H1 (cell line): ENCODE measurements at regions not wholly inside any gene's neighbourhood (a gene's known extent, or its start where the extent isn't known, plus 50 kb on each side); places are given as distances from the start of the nearest gene placed in this dataset.

Experiments
- CTCF ChIA-PET: fragments of 300-600 bp; sonication (Branson Sonifier 250); formaldehyde crosslinking; loops from one replicate; lab custom pipeline; 2021; ENCODE audit not compliant: partially characterized antibody; lab: Charles Lee
- POLR2A ChIA-PET: fragments of 300-600 bp; sonication (Branson Sonifier 250); formaldehyde crosslinking; loops from one replicate; lab custom pipeline; 2021; ENCODE audit warnings: inconsistent platforms; ENCODE audit not compliant: partially characterized antibody; lab: Charles Lee
- DNase-seq, 2 experiments: peaks; one replicate each; pipeline versions ENCODE4 v3.0.0 to v3.0.0-alpha.2; 2010 to 2022; ENCODE audit warnings: low spot score in 2 of 2, low read depth in 1 of 2, mixed read lengths in 1 of 2
- FAIRE-seq: peaks from 2 replicates; lab custom pipeline; 2011; peaks lifted over from hg19 to GRCh38; lab: Jason Lieb, UNC
- H2AFZ ChIP-seq: 2 replicates; pipeline ENCODE4 v1.8.1; 2012; ENCODE audit warnings: low read length, inconsistent platforms
- H2AK5ac ChIP-seq: 2 replicates; pipeline ENCODE4 v1.6.1; 2013; ENCODE audit warnings: low read depth, low read length
- H2BK120ac ChIP-seq: replicated peaks from 2 replicates; pipeline ENCODE3; 2013; ENCODE audit warnings: low read depth, low read length, inconsistent platforms
- H2BK12ac ChIP-seq: 2 replicates; pipeline ENCODE4 v1.6.1; 2013; ENCODE audit warnings: low read depth, low read length
- H2BK15ac ChIP-seq: 2 replicates; pipeline ENCODE4 v1.6.1; 2013; ENCODE audit warnings: low read length
- H2BK20ac ChIP-seq: 2 replicates; pipeline ENCODE4 v1.6.1; 2013; ENCODE audit warnings: low read length
- H2BK5ac ChIP-seq: 2 replicates; pipeline ENCODE4 v1.6.1; 2013; ENCODE audit warnings: low read depth, low read length
- H3K14ac ChIP-seq: 2 replicates; pipeline ENCODE4 v1.6.1; 2013; ENCODE audit warnings: inconsistent platforms; ENCODE audit not compliant: insufficient read length
- H3K18ac ChIP-seq: 2 replicates; pipeline ENCODE4 v1.6.1; 2013; ENCODE audit warnings: low read length; ENCODE audit errors: extremely low read depth
- H3K23ac ChIP-seq: 2 replicates; pipeline ENCODE4 v1.6.1; 2013; ENCODE audit warnings: inconsistent platforms; ENCODE audit not compliant: insufficient read length
- H3K23me2 ChIP-seq: 2 replicates; pipeline ENCODE4 v1.6.1; 2013; ENCODE audit warnings: low read depth, low read length
- H3K27ac ChIP-seq: 2 replicates; pipeline ENCODE4 v1.6.1; 2011; ENCODE audit warnings: low read depth, low read length, inconsistent platforms
- H3K27me3 ChIP-seq, 4 experiments: replicated peaks in 1 of 4; 1 replicate in 1 of 4; 2 replicates in 3 of 4; pipeline versions ENCODE4 v1.6.1 to v1.8.1; 2011 to 2013; ENCODE audit warnings: low read length in 3 of 4, mild to moderate bottlenecking in 3 of 4, inconsistent platforms in 2 of 4, mixed read lengths in 2 of 4, moderate library complexity in 1 of 4; ENCODE audit not compliant: control insufficient read depth in 3 of 4, insufficient read depth in 3 of 4; ENCODE audit errors: extremely low read depth in 1 of 4
- H3K36me3 ChIP-seq, 4 experiments: 2 replicates each; pipeline versions ENCODE4 v1.6.1 to v1.8.1; 2011 to 2013; ENCODE audit warnings: mild to moderate bottlenecking in 4 of 4, low read length in 3 of 4, moderate library complexity in 2 of 4, control low read depth in 1 of 4, inconsistent platforms in 1 of 4; ENCODE audit not compliant: insufficient read depth in 4 of 4, control insufficient read depth in 2 of 4
- H3K4ac ChIP-seq: replicated peaks from 2 replicates; pipeline ENCODE3; 2013; ENCODE audit warnings: low read length, low read depth, mixed read lengths, inconsistent platforms; ENCODE audit not compliant: insufficient read length
- H3K4me1 ChIP-seq, 4 experiments: replicated peaks in 1 of 4; 1 replicate in 1 of 4; 2 replicates in 3 of 4; pipeline versions ENCODE4 v1.6.1 to v1.8.1; 2011 to 2013; ENCODE audit warnings: low read length in 3 of 4, inconsistent platforms in 2 of 4, mixed read lengths in 1 of 4; ENCODE audit not compliant: insufficient read depth in 4 of 4, control insufficient read depth in 3 of 4
- H3K4me2 ChIP-seq, 2 experiments: 2 replicates each; pipeline versions ENCODE4 v1.6.1 to v1.8.1; 2011 to 2013; ENCODE audit warnings: low read depth in 2 of 2, low read length in 2 of 2, control low read depth in 1 of 2, inconsistent platforms in 1 of 2, mild to moderate bottlenecking in 1 of 2; ENCODE audit not compliant: insufficient read depth in 1 of 2
- H3K4me3 ChIP-seq, 4 experiments: fragments of 200-600, 300-600 bp in 1 of 4; sonication (generic), shearing (Covaris generic), sonication (Bioruptor Twin) in 1 of 4; 2 replicates each; pipeline versions ENCODE4 v1.5.1 to v1.8.1; 2011 to 2016; ENCODE audit warnings: low read length in 4 of 4, low read depth in 3 of 4, control low read depth in 2 of 4, inconsistent platforms in 2 of 4, mild to moderate bottlenecking in 2 of 4, mixed read lengths in 1 of 4, moderate library complexity in 1 of 4; ENCODE audit not compliant: insufficient read depth in 2 of 4; ENCODE audit errors: extremely low read depth in 1 of 4
- H3K56ac ChIP-seq: replicated peaks from 2 replicates; pipeline ENCODE3; 2013; ENCODE audit warnings: low read depth, mild to moderate bottlenecking, mixed read lengths, low read length, inconsistent platforms; ENCODE audit not compliant: insufficient read length
- H3K79me1 ChIP-seq: 2 replicates; pipeline ENCODE4 v1.6.1; 2013; ENCODE audit warnings: low read depth, low read length, control low read depth
- H3K79me2 ChIP-seq, 2 experiments: 2 replicates each; pipeline versions ENCODE4 v1.6.1 to v1.8.1; 2012 to 2013; ENCODE audit warnings: low read length in 2 of 2, mild to moderate bottlenecking in 2 of 2, inconsistent platforms in 1 of 2; ENCODE audit not compliant: insufficient read depth in 2 of 2, control insufficient read depth in 1 of 2
- H3K9ac ChIP-seq, 4 experiments: replicated peaks in 1 of 4; 1 replicate in 1 of 4; 2 replicates in 3 of 4; pipeline versions ENCODE4 v1.6.1 to v1.8.1; 2011 to 2013; ENCODE audit warnings: low read depth in 3 of 4, low read length in 3 of 4, control low read depth in 2 of 4, mild to moderate bottlenecking in 2 of 4, moderate library complexity in 2 of 4, inconsistent platforms in 1 of 4; ENCODE audit errors: extremely low read depth in 1 of 4
- H3K9me3 ChIP-seq, 2 experiments: 2 replicates each; pipeline versions ENCODE4 v1.6.1 to v1.8.1; 2012 to 2013; ENCODE audit warnings: mild to moderate bottlenecking in 2 of 2, moderate library complexity in 2 of 2, control low read depth in 1 of 2, inconsistent platforms in 1 of 2, low read depth in 1 of 2, low read length in 1 of 2, mixed read lengths in 1 of 2; ENCODE audit not compliant: insufficient read depth in 2 of 2
- H4K20me1 ChIP-seq, 2 experiments: replicated peaks in 1 of 2; 2 replicates each; pipeline versions ENCODE3 to v1.8.1; 2011 to 2013; ENCODE audit warnings: inconsistent platforms in 2 of 2, low read length in 2 of 2, mild to moderate bottlenecking in 1 of 2; ENCODE audit not compliant: insufficient read depth in 2 of 2, control insufficient read depth in 1 of 2
- H4K5ac ChIP-seq: 2 replicates; pipeline ENCODE4 v1.6.1; 2013; ENCODE audit warnings: low read length, low read depth, mixed read lengths, inconsistent platforms; ENCODE audit not compliant: insufficient read length
- H4K8ac ChIP-seq: 2 replicates; pipeline ENCODE4 v1.8.0; 2013; ENCODE audit warnings: mild to moderate bottlenecking, moderate library complexity, low read length, inconsistent platforms; ENCODE audit not compliant: insufficient read depth; ENCODE audit errors: extremely low read depth
- H4K91ac ChIP-seq: replicated peaks from 2 replicates; pipeline ENCODE3; 2013; ENCODE audit warnings: low read length, mixed read lengths, inconsistent platforms; ENCODE audit not compliant: insufficient read length
- EZH2 ChIP-seq: fragments of 200-600 bp; sonication (generic); IDR thresholded peaks from 2 replicates; pipeline ENCODE4 v1.7.1; 2012; ENCODE audit warnings: low read depth, mild to moderate bottlenecking, moderate library complexity, low read length, inconsistent platforms; ENCODE audit not compliant: severe bottlenecking
- HDAC6 ChIP-seq: IDR thresholded peaks from one replicate; pipeline ENCODE4 v1.7.1; 2012; ENCODE audit warnings: low read depth, mild to moderate bottlenecking, inconsistent platforms, low read length, moderate library complexity
- JUN ChIP-seq: IDR thresholded peaks from 2 replicates; pipeline ENCODE4 v1.6.1; 2011; ENCODE audit warnings: low read depth, mild to moderate bottlenecking, improper control_type of control experiment, low read length
- PHF8 ChIP-seq: fragments of 200-600 bp; sonication (generic); conservative IDR thresholded peaks from 2 replicates; pipeline ENCODE4 v1.7.1; 2012; ENCODE audit warnings: low read depth, mild to moderate bottlenecking, inconsistent platforms, low read length, moderate library complexity
- RNF2 ChIP-seq: fragments of 200-900, 300-1000 bp; sonication (generic); IDR thresholded peaks from 2 replicates; pipeline ENCODE4 v1.7.1; 2016; ENCODE audit warnings: borderline replicate concordance, low read depth, mild to moderate bottlenecking, antibody characterized with exemption, low read length; ENCODE audit not compliant: poor library complexity, severe bottlenecking; ENCODE audit errors: missing control alignments
- WGBS, 2 experiments: shearing (Covaris generic) in 1 of 2; methylation state at CpG; one replicate each; pipeline versions ENCODE4 v1.1.6 to v1.1.7; 2013 to 2015; ENCODE audit warnings: low lambda C conversion rate in 2 of 2, mixed read lengths in 2 of 2, inconsistent platforms in 1 of 2, low coverage in 1 of 2, missing lambda C conversion rate in 1 of 2; ENCODE audit not compliant: insufficient replicate concordance in 2 of 2, insufficient coverage in 1 of 2, insufficient read length in 1 of 2; ENCODE audit errors: extremely low coverage in 1 of 2, missing lambda C conversion rate in 1 of 2; 5-methylcytosine and 5-hydroxymethylcytosine counted together
- TF ChIP-seq, protein P1 (sequence below): IDR thresholded peaks from 2 replicates; pipeline ENCODE4 v1.6.1; 2012; ENCODE audit warnings: low read length, inconsistent platforms

DNA sequence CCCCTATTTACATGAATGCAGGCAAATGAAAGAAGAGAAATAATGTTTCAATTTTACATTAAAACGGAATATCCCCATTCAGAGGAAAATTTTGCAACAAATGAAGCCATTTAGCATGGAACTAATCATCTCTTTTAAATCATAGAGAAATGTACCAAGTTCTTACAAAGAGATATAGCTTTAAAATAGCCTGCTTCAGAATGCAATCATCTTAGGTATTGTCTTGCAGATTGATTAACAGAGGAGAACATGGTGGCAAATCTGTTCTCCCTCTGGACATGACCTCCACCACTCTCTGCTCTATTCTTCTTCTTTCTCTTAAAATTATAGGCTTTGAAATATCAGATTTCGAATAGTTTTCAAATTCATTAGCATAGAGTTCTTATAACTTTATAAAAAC, 155.7 kb upstream of the DTNBP1 start:
- Histone ChIP-seq H3K23me2 (no peaks in the 10 kb centered on the region), H3K27ac (no peak overlapping the region), H3K4ac (no peak overlapping the region), H2BK120ac (no peak overlapping the region), H3K18ac (no peak overlapping the region), H3K56ac (no peak overlapping the region), H2AK5ac (no peak overlapping the region), H3K27me3 (no peaks in the 10 kb centered on the region), H3K23ac (no peak overlapping the region), H2BK20ac (no peak overlapping the region), H3K4me1 (peaks cover 0 to 3% (median 1%) of the 10 kb centered on the region in 4 experiments; a peak in 3 of 7 replicates), H2BK12ac (no peak overlapping the region), H3K79me1 (no peaks in the 10 kb centered on the region), H3K14ac (no peak overlapping the region), H3K4me2 (no peak overlapping the region), H2AFZ (no peak overlapping the region)
- DNase-seq, result no peak
- CTCF ChIA-PET, result no interaction called here
- TF ChIP-seq PHF8 (no peak), HDAC6 (no peak), JUN (no peak), EZH2 (no peak), RNF2 (no peak)
- TF ChIP-seq, protein P1, sequence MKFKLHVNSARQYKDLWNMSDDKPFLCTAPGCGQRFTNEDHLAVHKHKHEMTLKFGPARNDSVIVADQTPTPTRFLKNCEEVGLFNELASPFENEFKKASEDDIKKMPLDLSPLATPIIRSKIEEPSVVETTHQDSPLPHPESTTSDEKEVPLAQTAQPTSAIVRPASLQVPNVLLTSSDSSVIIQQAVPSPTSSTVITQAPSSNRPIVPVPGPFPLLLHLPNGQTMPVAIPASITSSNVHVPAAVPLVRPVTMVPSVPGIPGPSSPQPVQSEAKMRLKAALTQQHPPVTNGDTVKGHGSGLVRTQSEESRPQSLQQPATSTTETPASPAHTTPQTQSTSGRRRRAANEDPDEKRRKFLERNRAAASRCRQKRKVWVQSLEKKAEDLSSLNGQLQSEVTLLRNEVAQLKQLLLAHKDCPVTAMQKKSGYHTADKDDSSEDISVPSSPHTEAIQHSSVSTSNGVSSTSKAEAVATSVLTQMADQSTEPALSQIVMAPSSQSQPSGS, result no peak
- TF ChIP-seq, all 59 proteins: peak for 0
- no peak overlapping the region for H4K5ac ChIP-seq
- H3K9me3 ChIP-seq, result no peaks in the 10 kb centered on the region
- no peak overlapping the region for H3K9ac ChIP-seq
- no peaks in the 10 kb centered on the region for H4K20me1 ChIP-seq
- POLR2A ChIA-PET, result no interaction called here
- H2BK5ac ChIP-seq, result no peak overlapping the region
- 46% methylated on average over 2 of the region's 2 CpGs; no CpG with 5 or more reads in 1 of the 2 experiments for WGBS, 2 experiments
- no peak overlapping the region for H4K91ac ChIP-seq
- H2BK15ac ChIP-seq, result no peak overlapping the region
- FAIRE-seq, result no peak
- H3K79me2 ChIP-seq, result no peaks in the 10 kb centered on the region
- no peaks in the 10 kb centered on the region for H3K36me3 ChIP-seq
- no peak overlapping the region for H3K4me3 ChIP-seq
- H4K8ac ChIP-seq, result no peak overlapping the region
